ENCODE measurements at regions not wholly inside any gene's neighbourhood (a gene's known extent, or its start where the extent isn't known, plus 50 kb on each side); places are given as distances from the start of the nearest gene placed in this dataset.
"Not testable (repeated sequence)": the region's sequence is repeated elsewhere in the genome, so short reads cannot be mapped to it uniquely, and the experiment has no call there.

DNA sequence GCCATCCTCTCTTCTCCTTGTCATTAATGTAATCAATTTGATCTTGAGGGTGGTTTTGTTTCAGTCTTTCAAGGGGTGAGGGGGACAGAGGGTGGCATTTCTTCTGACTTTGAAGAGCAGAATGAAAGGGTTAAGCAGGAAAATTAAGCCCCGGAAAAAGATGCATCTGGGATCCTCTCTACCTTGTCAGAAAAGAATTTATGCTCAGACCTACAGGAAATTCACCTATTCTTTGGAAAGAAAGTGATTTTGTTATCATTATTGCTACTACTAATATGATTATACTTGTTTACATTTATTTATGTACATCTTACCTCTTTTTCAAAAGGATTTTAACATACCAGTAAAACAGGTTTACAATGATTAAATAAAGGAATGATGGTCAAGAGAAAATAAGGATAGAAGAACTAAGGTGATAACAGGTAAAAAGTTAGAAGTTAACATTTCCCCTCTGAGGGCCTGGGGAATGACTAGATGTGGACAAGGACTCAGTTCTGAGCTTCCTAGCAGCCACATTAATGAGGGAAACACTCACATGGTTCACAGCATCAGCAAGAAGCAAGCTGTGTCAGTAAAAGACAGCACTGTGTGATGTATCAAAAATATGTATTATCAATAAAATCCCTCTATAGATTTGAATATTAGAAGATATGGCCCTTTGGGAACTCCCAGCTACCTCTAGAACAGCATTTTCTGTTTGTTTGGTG is 151.4 kb downstream of the MYCN start:
- DNase-seq = no peak

DNA sequence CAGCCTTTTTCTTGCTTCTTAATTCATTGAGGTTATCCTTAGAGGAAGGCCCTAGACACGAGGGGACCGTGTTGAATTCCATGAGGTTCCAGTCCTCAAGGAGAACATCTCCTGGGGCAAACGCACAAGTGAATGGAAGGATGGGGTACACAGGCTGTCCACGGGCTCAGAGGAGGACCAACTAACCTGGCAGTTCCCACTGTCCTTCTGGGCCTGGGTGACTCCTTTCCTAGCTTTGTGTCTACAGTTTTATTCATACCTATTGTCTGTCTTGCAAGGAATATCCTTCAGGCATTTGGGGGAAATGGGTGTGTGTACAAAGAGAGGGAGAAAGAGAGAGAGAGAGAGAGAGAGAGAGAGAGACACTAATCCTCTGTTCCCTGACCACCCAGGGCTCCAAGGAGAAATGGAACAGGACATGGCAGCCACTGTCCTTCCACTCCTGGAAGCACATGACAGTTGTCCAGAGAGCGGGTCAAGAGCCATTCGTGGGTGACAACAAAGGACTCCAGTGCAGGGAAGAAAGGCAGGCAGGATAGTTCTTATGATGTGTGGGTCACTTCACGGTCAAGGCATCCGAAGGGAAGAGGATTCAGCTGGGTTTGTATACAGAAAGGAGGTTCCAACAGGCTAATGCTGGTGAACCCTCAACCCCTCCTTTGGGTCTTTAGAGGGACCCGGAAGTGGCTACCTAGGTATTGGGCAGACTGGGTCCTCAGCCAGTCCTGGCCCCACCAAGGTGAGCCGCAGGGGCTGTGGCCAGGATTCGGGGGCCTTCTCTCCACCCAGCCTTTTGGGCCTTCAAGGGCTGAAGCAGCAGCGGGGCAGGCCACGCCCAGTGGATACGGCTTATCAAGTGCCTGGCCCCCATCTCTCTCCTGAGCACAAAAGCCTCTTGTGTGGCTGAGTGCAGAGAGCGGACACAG is 150.6 kb downstream of the MYCN start:
- no peak for DNase-seq

DNA sequence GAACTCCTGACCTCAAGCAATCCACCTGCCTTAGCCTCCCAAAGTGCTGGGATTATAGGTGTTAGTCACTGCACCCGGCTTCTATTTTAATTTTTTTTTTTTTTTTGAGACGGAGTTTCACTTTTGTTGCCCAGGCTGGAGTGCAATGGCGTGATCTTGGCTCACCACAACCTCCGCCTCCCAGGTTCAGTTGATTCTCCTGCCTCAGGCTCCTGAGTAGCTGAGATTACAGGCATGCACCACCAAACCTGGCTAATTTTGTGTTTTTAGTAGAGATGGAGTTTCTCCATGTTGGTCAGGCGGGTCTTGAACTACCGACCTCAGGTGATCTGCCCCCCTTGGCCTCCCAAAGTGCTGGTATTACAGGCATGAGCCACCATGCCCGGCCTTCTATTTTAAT is 149.1 kb downstream of the MYCN start:
- DNase-seq = not testable (repeated sequence)

DNA sequence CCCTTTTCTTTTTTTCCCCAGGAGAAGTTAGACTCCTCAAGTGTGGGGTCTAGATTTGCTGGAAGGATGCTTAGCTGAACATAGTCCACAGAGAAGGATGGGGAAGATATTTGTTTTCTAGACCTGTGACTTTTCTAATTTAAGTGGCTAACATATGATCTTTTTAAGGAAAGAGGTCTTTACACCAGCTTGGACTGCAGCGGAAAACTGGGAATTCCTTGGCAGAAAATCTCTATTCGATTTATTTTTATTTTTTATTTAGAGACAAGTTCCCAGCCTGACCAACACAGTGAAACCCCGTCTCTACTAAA is 148.4 kb downstream of the MYCN start:
- DNase-seq = no peak

DNA sequence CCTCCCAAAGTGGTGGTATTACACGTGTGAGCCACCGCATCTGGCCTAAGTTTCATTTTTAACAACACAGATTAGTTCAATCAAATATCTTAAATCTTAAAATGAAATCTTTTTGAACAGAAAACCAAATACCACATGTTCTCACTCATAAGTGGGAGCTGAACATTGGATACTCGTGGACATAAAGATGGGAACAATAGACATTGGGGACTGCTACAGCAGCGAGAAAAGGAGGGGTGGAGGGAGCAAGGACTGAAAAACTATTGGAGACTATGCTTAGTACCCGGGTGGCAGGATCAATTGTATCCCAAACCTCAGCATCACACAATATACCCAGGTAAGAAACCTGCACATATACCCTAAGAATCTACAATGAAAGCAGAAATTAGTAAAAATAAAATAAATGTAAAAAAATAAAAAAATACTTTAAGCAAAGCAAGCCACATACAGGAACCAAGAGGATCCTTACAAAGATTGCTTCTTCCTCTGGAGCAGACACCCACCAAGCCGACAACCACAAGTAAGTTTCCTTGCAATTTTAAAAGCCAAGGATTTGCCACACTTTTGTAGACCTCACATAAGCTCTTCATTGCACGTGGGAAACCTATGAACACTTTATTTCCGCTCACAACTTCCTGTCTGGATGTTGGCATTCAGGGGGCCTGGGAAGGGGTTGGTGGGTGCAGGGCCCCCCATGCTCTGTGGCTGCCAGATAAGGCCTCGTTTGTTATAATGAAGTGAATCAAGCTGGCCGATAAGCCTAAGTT is 147.9 kb downstream of the MYCN start:
- DNase-seq = no peak

DNA sequence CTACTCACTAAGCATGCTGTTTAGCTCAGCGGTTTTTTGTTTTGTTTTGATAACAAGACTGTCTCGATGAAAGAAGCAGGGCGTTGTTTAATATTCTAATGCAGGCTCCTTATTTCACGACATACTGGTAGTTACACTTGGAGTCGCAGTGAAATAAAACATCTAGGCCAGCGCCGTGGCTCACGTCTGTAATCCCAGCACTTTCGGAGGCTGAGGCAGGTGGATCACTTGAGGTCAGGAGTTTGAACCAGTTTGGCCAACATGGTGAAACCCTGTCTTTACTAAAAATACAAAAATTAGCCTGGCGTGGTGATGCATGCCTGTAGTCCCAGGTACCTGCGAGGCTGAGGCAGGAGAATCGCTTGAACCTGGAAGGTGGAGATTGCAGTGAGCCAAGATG is 145.8 kb downstream of the MYCN start:
- not testable (repeated sequence) for DNase-seq

DNA sequence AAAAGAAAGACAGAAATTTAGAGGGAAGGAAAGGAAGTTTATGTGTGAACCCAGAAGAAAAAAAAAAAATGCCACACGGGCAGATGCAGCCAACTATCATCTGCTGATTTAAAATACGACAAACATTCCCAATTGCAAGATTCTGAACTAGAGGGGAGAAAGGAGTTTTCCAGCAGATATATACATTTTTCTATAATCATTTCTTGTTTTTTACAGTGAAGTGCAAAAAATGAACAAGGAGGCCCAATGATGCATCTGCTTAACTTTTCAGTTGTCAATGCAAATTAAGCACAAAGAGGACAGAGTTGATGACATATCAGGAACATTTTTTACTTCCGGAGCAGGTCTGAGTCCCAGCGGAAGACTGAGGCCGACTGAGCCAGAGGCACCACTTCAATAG is 144.7 kb downstream of the MYCN start:
- no peak for DNase-seq

DNA sequence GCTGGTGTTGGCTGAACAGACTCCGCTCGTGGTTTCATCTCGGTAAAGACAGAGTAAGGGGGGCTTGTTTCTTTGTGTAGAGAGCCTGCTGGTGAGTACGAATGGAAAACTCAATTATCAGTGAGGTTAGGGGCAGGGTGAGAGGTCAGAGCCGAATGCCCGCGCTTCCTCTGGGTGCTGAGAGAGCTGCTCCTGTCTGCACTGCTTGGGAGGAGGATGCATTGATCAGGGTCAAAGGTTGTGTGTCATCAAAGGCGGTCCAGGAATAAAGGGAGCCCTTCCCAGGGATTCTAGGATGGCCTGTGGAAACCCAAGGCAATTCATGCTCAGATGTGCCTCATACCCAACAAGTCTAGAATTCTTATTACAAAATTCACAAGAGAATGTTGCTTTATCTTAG is 143.9 kb downstream of the MYCN start:
- no peak for DNase-seq

DNA sequence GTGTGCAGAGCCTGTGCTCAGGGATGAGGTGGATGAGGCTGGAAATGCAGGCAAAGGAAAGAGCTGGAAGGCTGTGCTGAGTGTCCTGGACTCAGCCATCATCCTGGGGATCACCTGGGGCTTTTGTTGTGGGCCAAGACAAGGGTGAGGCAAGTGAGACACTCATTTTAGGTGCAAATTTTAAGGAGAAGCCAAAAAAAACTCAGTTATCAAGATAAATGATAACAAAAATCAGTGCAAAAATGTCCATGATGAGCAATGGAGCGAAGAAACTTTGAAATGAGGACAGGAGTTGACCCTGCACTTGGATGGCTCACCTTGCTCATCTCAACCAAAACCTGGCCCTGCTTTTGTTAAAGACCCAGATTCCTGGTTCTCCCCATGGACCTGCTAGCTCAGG is 141.9 kb downstream of the MYCN start:
- DNase-seq = no peak

DNA sequence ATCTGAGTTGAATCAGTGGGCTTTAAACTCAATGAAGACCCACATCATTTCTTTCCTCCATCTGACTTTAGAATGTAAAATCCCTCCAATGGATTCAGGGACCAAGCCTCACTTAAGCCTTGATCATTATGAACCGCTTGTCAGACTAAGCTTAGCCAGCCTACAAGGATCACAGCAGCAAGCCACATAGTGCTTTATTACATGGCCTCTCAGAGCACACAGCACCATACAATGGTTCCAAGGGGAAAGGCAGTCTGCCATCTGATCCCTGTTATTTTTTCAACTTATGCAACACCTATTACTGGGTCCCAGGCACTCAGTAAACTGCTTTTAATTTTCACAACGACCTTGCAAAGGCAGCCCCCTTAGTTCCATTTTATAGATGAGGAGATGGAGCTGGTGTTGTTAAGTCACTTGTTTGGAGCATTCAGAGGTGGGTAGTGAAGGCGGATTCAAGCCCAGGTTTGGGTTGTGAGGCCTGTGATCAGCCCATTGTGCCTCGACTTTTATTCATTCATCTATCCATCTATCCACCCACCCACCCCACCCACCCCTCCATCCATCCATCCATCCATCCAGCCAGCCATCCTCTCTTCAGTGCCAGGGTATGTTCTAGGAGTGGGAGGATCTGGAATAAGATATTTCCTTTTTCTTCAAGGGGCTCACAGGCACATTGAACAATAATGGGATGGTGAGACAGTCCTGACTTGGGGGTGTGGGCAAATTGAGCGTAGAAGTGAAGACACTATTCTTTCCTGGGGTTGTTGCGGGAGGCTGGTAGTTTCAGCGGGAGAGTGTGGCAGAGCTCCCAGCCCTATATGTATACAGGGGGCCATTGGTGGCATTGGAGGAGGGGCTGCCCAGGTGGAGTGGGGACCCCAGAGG is 141.2 kb downstream of the MYCN start:
- DNase-seq = no peak

DNA sequence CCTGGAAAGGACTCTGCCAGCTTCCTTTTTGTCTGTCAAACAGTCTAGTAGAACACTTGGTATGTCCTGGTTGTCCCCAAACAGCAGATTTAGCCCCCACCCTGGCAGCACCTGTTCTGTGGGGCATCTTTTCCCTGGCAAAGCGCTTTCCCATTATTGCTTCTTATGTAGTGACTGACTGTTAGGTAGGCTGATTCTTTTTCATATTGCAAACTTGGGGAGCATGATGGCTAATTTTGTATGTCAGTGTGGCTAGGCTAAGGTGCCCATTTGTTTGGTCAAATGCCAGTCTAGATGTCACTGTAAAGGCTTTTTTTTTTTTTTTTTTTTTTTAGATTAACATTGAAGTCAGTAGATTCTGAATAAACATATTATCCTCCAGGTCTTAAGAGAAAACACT is 140.2 kb downstream of the MYCN start:
- no peak for DNase-seq

DNA sequence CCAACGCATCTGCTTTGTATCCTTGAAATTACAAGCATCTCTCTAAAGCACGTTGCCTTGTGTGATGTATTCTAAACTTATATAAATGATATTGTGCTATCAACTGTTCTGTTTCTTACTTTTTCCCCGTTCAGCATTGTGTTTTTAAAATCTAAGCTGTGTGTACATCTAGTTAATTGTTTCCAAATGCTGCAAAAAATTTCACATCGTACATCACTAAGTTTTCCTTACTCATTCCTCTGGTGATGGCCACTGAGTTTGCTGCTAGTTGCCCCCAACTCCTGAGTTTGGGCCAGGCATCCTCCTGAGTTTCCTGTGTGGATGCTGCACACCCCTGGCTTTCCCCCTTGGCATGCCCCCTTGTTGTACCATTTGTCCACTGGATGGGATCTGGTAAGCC is 139.7 kb downstream of the MYCN start:
- no peak for DNase-seq

DNA sequence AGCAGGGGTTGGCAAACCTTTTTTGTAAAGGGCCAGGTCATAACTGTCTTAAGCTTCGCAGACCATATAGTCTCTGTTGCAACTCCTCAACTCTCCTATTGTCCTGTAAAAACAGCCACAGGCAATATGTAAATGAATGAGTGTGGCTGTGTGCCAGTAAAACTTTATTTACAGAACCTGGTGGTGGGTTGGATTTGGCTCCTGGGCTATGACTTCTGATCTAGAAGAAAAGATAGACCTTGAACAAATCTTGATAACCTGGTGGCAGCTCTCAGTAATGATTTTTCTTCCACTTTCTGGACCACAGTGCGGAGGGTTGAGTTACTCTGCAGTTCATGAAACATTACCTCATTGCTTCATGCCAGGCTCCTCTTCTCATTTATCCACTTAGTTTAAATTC is 139.3 kb downstream of the MYCN start:
- DNase-seq = no peak

DNA sequence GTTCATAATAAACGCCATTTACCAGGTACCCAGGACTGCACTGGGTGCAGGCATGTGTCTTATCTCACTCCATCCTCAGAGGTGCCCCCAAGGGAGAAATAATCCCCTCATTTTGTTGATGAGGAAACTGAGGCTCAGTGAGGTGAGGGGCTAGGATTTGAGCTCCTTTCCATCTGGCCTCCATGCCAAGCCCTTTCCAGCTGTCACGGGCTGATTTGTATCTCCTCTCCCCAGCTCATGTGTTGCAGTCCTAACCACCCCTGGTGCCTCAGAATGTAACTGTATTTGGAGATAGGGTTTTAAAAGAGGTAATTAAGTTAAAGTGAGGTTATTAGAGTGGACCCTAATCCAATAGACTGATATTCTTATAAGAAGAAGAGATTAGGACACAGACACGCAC is 137.3 kb downstream of the MYCN start:
- no peak for DNase-seq

DNA sequence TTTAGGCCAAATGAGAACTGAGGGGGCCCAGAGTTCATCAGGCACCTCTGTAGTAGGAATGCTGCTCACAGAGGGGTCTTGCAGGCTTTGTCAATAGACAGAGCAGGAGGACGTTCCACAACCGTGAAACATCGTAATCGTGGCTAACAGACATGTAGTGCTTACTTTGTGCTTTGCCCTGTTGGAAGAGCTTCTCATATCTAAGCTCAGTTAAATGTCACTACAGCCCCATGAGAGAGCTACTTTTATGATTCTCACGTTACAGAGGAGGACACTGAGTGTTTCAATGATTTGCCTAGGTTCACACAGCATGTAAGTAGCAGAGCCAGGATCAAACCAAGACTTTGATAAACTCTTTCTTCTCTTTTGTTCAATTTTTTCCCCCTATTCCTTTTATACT is 136.6 kb downstream of the MYCN start:
- no peak for DNase-seq

DNA sequence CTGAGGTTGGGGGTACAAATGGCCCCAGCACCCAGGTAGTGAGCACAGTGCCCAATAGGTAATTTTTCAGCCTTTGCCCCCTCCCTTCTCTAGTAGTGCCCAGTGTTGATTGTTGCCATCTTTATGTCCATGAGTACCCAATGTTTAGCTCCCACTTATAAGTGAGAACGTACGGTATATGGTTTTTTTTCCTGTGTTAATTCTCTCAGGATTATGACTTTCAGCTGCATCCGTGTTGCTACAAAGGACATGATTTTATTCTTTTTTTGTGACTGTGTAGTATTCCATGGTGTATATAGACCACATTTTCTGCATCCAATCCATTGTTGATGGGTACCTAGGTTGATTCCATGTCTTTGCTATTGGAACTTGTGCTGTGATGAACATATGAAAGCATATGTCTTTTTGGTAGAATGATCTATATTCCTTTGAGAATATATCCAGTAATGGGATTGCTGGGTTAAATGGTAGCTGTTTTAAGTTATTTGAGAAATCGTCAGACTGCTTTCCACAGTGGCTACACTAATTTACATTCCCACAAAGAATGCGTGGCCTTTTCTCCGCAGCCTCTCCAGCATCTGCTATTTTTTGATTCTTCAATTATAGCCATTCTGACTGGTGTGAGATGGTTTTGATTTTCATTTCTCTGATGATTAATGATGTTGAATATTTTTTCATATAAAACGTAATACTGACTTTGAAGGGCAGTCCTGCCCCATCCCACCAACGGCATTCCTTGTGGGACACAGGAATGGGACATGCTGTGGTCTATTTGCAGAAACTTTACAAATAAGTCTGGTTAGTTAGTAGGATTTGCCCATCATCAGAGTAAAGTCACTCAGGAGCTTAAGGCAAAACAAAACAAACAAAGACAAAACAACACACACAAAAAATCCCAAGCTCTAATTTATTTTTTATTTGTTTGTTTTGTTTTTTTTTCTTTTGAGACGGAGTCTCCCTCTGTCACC is 135.0 kb downstream of the MYCN start:
- DNase-seq = no peak

DNA sequence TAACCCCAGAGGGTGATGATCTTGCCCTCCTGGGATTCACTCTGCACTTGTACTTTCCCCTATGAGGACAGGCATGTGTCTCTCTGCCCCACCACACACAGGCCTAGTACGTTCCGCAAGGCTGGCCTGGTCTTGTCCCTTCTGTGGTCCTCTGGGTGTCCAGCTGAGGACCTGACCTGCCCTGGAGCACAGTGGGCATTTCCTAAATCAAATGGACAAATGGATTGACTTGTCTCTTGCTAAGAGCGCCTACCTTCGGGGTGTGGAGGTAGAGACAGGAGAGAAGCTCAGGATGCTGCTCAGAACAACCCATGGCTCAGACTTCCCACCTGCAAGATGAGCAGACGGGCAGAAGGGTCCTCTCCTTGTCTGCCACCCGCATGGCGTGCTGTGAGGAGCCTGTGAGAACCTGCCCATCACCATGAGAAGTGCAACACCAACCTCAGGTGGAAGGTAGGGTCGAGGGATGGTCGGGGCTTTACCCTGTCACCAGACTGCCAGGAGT is 133.6 kb downstream of the MYCN start:
- DNase-seq = no peak

DNA sequence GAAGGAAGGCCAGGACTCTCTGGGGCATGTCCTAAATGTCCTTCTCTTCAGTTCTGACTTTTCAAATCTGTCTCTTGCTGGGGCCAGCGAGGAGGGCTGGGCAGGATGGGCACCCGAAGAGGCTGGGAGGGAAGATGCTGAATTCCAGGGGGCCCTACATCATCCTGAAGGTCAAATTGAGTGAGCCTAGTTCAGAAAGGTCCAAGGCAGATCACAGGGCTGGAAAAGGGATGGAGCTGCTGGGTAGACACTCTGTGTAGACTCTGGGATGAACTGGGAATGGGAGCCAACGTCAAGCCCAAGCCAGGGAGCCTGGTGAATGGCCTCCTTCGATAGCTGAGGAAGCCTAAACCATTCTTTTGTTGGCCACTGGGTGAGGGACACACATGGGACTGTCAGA is 133.1 kb downstream of the MYCN start:
- DNase-seq = no peak

DNA sequence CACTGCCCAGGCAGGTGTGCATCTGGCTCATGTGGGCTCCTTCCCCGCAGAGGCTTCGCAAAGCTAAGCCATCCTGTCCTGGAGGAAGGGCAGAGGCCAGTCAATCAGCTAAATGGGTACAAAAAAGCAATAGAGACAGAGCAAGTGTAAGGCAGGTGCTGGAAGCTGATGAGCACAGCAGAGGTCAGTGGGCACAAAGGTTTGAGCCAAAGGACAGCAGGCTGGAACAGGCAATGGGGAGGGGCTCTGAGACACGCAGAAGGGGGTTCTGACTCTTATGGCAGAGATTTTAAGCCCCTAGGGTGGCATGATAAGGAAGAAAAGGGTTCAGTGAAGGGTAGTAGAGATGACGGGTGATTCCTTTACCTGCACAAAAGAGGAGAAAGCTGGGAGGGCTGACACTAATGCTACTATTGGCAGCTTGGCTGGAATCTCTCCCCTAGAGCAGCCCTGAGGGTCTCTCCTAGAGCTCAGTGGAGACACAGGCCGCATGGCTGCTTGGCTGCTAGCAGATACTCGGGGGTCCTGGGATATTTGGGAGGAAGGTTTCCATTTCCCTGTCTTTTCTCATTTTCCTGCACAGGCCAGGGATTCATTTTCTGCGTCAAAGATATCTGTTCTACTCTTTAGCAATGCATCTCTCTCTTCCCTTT is 132.4 kb downstream of the MYCN start:
- no peak for DNase-seq

DNA sequence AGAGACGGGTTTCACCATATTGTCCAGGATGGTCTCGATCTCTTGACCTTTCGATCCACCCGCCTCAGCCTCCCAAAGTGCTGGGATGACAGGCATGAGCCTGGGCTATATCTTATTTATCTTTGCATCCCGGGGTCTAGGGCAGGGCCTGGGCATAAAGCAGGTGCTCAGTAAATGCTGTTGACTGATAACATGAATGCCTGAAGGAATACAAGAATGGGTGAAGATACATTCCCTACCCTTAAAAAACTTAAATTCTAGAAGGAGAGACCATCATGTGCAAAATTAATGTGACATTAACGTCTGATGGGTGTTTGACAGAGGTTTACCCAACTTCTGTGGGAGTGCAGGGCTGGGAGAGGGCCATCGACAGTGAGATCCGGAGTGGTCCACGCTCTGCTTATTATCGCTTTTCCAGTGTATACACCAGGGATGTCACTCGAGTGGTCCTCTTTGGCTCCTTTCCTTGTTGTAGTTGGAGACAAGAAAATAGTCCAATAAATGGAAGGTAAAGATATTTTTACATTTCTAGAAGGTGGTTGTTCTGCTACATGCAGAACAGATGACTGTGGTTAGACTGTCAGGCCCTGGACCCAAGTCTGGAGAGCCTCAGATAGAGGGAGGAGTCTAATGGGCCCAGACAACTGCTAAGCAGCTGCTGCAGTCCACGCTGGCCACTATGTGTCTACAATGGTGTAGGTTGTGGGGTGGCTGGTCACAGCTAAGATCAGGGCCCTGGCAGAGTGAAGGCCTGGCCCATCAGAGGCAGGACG is 131.7 kb downstream of the MYCN start:
- no peak for DNase-seq
